Keratinocyte (primary cell): ENCODE measurements at regions not wholly inside any gene's neighbourhood (a gene's known extent, or its start where the extent isn't known, plus 50 kb on each side); places are given as distances from the start of the nearest gene placed in this dataset.

Experiments
- DNase-seq: peaks from one replicate; pipeline ENCODE4 v3.0.0-alpha.2; 2011; ENCODE audit warnings: low read depth, missing footprints, low spot score
- FAIRE-seq: peaks from 2 replicates; lab custom pipeline; 2011; peaks lifted over from hg19 to GRCh38; lab: Jason Lieb, UNC
- H2AFZ ChIP-seq: 2 replicates; pipeline ENCODE4 v1.6.0; 2012; ENCODE audit warnings: low read length, control low read depth, inconsistent platforms; ENCODE audit not compliant: control insufficient read depth
- H3K27ac ChIP-seq: 2 replicates; pipeline ENCODE4 v1.5.1; 2011; ENCODE audit warnings: low read length; ENCODE audit not compliant: control insufficient read depth, insufficient read depth
- H3K27me3 ChIP-seq: 3 replicates; pipeline ENCODE4 v1.6.0; 2011; ENCODE audit warnings: low read length; ENCODE audit not compliant: control insufficient read depth, insufficient read depth; ENCODE audit errors: extremely low read depth
- H3K36me3 ChIP-seq, 2 experiments: 2 replicates in 1 of 2; 3 replicates in 1 of 2; pipeline ENCODE4 v1.5.1; 2011; ENCODE audit warnings: low read length in 2 of 2, mild to moderate bottlenecking in 1 of 2; ENCODE audit not compliant: control insufficient read depth in 2 of 2, insufficient read depth in 2 of 2; ENCODE audit errors: extremely low read depth in 1 of 2
- H3K4me1 ChIP-seq: 3 replicates; pipeline ENCODE4 v1.5.1; 2011; ENCODE audit warnings: low read length; ENCODE audit not compliant: control insufficient read depth, insufficient read depth; ENCODE audit errors: extremely low read depth
- H3K4me2 ChIP-seq: 3 replicates; pipeline ENCODE4 v1.6.0; 2011; ENCODE audit warnings: low read depth, low read length; ENCODE audit not compliant: control insufficient read depth, insufficient read depth; ENCODE audit errors: extremely low read depth
- H3K4me3 ChIP-seq, 3 experiments: fragments of 200-600 bp in 1 of 3; sonication (generic) in 1 of 3; 2 replicates in 2 of 3; 3 replicates in 1 of 3; pipeline ENCODE4 v1.5.1; 2011 to 2016; ENCODE audit warnings: low read length in 3 of 3, mild to moderate bottlenecking in 3 of 3, control low read depth in 2 of 3, inconsistent platforms in 1 of 3, low read depth in 1 of 3, mixed read lengths in 1 of 3, mixed run types in 1 of 3, moderate library complexity in 1 of 3; ENCODE audit not compliant: control insufficient read depth in 2 of 3, insufficient read depth in 2 of 3; ENCODE audit errors: extremely low read depth in 1 of 3
- H3K79me2 ChIP-seq: 2 replicates; pipeline ENCODE4 v1.6.0; 2012; ENCODE audit warnings: low read length; ENCODE audit not compliant: control insufficient read depth, insufficient read depth
- H3K9ac ChIP-seq: 3 replicates; pipeline ENCODE4 v1.6.0; 2011; ENCODE audit warnings: low read length; ENCODE audit not compliant: control insufficient read depth, insufficient read depth; ENCODE audit errors: extremely low read depth
- H3K9me1 ChIP-seq: 3 replicates; pipeline ENCODE4 v1.6.0; 2011; ENCODE audit warnings: low read length; ENCODE audit not compliant: control insufficient read depth, insufficient read depth; ENCODE audit errors: extremely low read depth
- H3K9me3 ChIP-seq: 2 replicates; pipeline ENCODE4 v1.5.1; 2012; ENCODE audit warnings: low read depth, low read length; ENCODE audit not compliant: control insufficient read depth
- H4K20me1 ChIP-seq: 3 replicates; pipeline ENCODE4 v1.6.0; 2011; ENCODE audit warnings: low read length; ENCODE audit not compliant: control insufficient read depth, insufficient read depth; ENCODE audit errors: extremely low read depth
- EZH2 ChIP-seq: IDR thresholded peaks from one replicate; pipeline ENCODE4 v1.6.1; 2012; ENCODE audit warnings: inconsistent platforms, mild to moderate bottlenecking, low read length, moderate library complexity
- dilution Hi-C: fragments of 300-500 bp; cut with MboI; formaldehyde crosslinking; loops from one replicate; pipeline ENCODE4 v1.7.0; 2020; ENCODE audit warnings: low sequenced_read_pairs; ENCODE audit not compliant: extremely low pct_ligation_motif_present
- TF ChIP-seq, protein P1 (sequence below), 3 experiments: IDR thresholded peaks in 1 of 3; conservative IDR thresholded peaks in 1 of 3; optimal IDR thresholded peaks in 1 of 3; 2 replicates in 2 of 3; 3 replicates in 1 of 3; pipeline versions ENCODE3 to v1.5.1; 2011; ENCODE audit warnings: low read length in 3 of 3, mild to moderate bottlenecking in 3 of 3, moderate library complexity in 2 of 3, control low read depth in 1 of 3, inconsistent platforms in 1 of 3; ENCODE audit not compliant: insufficient read depth in 2 of 3; ENCODE audit errors: extremely low read depth in 1 of 3

DNA sequence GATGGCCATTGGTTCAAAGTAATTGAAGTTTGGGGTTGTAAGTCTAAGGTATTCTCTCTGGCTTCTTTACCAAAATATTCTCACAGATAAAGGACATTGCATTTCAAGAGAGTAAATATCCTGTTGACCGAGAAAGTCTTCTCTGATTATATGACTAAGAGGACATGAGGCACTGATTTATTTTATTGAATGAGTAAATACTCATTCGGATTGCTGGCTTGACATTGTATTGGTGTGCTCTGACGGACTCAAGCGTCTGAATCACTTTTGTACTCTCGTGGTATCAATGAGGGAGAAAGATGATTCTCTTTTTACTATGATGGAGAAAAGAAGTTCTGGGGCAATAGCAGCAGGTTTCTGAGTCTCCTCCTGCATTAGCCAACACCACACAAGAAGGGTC, 205.3 kb upstream of the RRP15 start:
- Histone ChIP-seq H3K9me1 (no peaks in the 10 kb centered on the region), H3K79me2 (no peaks in the 10 kb centered on the region), H3K36me3 (no peaks in the 10 kb centered on the region), H2AFZ (no peak overlapping the region), H3K4me2 (no peak overlapping the region), H4K20me1 (no peaks in the 10 kb centered on the region), H3K27me3 (no peaks in the 10 kb centered on the region), H3K9ac (no peak overlapping the region), H3K4me3 (no peak overlapping the region), H3K27ac (no peak overlapping the region), H3K9me3 (no peaks in the 10 kb centered on the region), H3K4me1 (no peaks in the 10 kb centered on the region)
- no peak for DNase-seq
- dilution Hi-C loops, result no loop called here
- TF ChIP-seq, protein P1, sequence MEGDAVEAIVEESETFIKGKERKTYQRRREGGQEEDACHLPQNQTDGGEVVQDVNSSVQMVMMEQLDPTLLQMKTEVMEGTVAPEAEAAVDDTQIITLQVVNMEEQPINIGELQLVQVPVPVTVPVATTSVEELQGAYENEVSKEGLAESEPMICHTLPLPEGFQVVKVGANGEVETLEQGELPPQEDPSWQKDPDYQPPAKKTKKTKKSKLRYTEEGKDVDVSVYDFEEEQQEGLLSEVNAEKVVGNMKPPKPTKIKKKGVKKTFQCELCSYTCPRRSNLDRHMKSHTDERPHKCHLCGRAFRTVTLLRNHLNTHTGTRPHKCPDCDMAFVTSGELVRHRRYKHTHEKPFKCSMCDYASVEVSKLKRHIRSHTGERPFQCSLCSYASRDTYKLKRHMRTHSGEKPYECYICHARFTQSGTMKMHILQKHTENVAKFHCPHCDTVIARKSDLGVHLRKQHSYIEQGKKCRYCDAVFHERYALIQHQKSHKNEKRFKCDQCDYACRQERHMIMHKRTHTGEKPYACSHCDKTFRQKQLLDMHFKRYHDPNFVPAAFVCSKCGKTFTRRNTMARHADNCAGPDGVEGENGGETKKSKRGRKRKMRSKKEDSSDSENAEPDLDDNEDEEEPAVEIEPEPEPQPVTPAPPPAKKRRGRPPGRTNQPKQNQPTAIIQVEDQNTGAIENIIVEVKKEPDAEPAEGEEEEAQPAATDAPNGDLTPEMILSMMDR (optimal IDR thresholded peaks at IDR 0.05 in 1 of 3, IDR thresholded peaks at IDR 0.05 in 1 of 3, conservative IDR thresholded peaks at IDR 0.05 in 1 of 3; ENCODE audit: extremely low read depth in 1 of 3, insufficient read depth in 2 of 3, low read length in 3 of 3), result no peak
- TF ChIP-seq EZH2, result no peak
- no peak for FAIRE-seq

DNA sequence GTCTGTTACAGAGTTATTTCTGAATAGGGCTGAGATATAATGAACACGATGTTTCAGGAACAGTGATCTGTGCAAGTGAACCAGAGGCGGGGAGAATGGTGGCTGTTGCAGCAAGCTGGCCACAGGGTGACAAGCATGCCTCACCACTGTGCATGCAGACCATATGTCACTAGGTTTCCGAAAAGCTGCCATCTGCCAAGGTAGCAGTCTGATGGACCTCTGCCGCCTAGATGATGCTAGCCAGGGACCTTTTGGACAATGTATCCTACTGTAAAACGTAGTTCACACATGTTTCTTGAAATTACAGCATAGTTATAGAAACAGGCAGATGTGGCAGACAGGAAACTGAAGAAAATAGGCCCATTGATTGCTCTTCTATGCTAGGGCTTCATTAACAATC, 204.2 kb upstream of the RRP15 start:
- dilution Hi-C loops, result no loop called here
- Histone ChIP-seq H3K9ac (no peak overlapping the region), H3K4me2 (no peak overlapping the region), H3K27me3 (no peaks in the 10 kb centered on the region), H3K9me1 (no peaks in the 10 kb centered on the region), H4K20me1 (no peaks in the 10 kb centered on the region), H3K27ac (no peak overlapping the region), H3K4me1 (no peaks in the 10 kb centered on the region), H3K36me3 (no peaks in the 10 kb centered on the region), H3K79me2 (no peaks in the 10 kb centered on the region), H3K4me3 (no peak overlapping the region), H2AFZ (no peak overlapping the region), H3K9me3 (no peaks in the 10 kb centered on the region)
- DNase-seq (no peak), FAIRE-seq (no peak)
- TF ChIP-seq, protein P1 (optimal IDR thresholded peaks at IDR 0.05 in 1 of 3, IDR thresholded peaks at IDR 0.05 in 1 of 3, conservative IDR thresholded peaks at IDR 0.05 in 1 of 3; ENCODE audit: extremely low read depth in 1 of 3, insufficient read depth in 2 of 3, low read length in 3 of 3), result no peak
- TF ChIP-seq EZH2, result no peak
